Transverse colon (tissue), 3 donors: ENCODE measurements at regions not wholly inside any gene's neighbourhood (a gene's known extent, or its start where the extent isn't known, plus 50 kb on each side); places are given as distances from the start of the nearest gene placed in this dataset.

Experiments used
- POLR2A ChIP-seq: fragments of 450-650 bp; IDR thresholded peaks from one replicate; pipeline ENCODE4 v1.6.1; 2016; ENCODE audit warnings: antibody characterized with exemption, mild to moderate bottlenecking, moderate library complexity
- TF ChIP-seq, protein P1 (sequence below), 5 experiments: fragments of 200-600 bp in 3 of 5; fragments of 450-650 bp in 2 of 5; sonication (generic) in 3 of 5; IDR thresholded peaks; 1 replicate in 2 of 5; 2 replicates in 3 of 5; pipeline ENCODE4 v1.5.1; 2016 to 2017; ENCODE audit warnings: antibody characterized with exemption in 5 of 5, inconsistent platforms in 3 of 5, mild to moderate bottlenecking in 2 of 5, moderate library complexity in 1 of 5

DNA sequence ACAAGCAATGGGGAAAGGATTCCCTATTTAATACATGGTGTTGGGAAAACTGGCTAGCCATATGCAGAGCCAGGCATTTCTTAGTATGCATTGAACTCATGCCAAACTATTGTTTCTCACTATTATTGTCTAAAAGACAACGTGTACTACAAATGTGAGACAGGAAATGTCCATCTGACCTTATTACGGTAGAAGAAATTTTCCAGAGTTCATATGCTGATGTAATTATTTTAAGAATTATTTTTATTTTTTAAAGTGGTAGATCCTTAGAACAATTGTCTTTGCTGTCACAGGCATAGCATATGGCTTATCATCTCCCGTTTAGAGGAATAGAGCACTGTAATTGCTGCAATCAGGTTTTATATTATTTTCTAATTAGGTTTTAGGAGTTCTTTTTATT, 75.2 kb upstream of the S1PR1 start:
- TF ChIP-seq, protein P1, sequence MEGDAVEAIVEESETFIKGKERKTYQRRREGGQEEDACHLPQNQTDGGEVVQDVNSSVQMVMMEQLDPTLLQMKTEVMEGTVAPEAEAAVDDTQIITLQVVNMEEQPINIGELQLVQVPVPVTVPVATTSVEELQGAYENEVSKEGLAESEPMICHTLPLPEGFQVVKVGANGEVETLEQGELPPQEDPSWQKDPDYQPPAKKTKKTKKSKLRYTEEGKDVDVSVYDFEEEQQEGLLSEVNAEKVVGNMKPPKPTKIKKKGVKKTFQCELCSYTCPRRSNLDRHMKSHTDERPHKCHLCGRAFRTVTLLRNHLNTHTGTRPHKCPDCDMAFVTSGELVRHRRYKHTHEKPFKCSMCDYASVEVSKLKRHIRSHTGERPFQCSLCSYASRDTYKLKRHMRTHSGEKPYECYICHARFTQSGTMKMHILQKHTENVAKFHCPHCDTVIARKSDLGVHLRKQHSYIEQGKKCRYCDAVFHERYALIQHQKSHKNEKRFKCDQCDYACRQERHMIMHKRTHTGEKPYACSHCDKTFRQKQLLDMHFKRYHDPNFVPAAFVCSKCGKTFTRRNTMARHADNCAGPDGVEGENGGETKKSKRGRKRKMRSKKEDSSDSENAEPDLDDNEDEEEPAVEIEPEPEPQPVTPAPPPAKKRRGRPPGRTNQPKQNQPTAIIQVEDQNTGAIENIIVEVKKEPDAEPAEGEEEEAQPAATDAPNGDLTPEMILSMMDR (IDR thresholded peaks at IDR 0.05), result no peak
- no peak for TF ChIP-seq POLR2A
